Left renal cortex interstitium (tissue), 4 donors: ENCODE measurements at regions not wholly inside any gene's neighbourhood (a gene's known extent, or its start where the extent isn't known, plus 50 kb on each side); places are given as distances from the start of the nearest gene placed in this dataset.

Experiments
- DNase-seq, 4 donors: peaks; one replicate each; pipeline ENCODE4 v3.0.0-alpha.2; 2013; ENCODE audit warnings: low read depth in 4 of 4, low spot score in 2 of 4, missing footprints in 1 of 4

GRCh38 chr15:70357453-70357852, 259.7 kb upstream of the TLE3 start:
- no peak for DNase-seq

GRCh38 chr15:70356919-70357318, 259.2 kb upstream of the TLE3 start:
- DNase-seq, result no peak

- no peak for DNase-seq
Observed at GRCh38 chr15:70356062-70356860, 258.5 kb upstream of the TLE3 start.

GRCh38 chr15:70355275-70355795, 257.6 kb upstream of the TLE3 start:
- DNase-seq, result no peak

- no peak for DNase-seq
Observed at GRCh38 chr15:70354346-70354905, 256.7 kb upstream of the TLE3 start.

GRCh38 chr15:70353606-70354345, 256.1 kb upstream of the TLE3 start:
- no peak for DNase-seq

- DNase-seq, result no peak
Observed at GRCh38 chr15:70351941-70352774, 254.4 kb upstream of the TLE3 start.

GRCh38 chr15:70351391-70351790, 253.7 kb upstream of the TLE3 start:
- DNase-seq, result no peak

- DNase-seq, result no peak
Observed at GRCh38 chr15:70348581-70349344, 251.0 kb upstream of the TLE3 start.

GRCh38 chr15:70348226-70348543, 250.5 kb upstream of the TLE3 start:
- DNase-seq, result no peak

GRCh38 chr15:70347321-70348225, 249.9 kb upstream of the TLE3 start:
- no peak for DNase-seq

- DNase-seq, result no peak
Observed at GRCh38 chr15:70345251-70346019, 247.7 kb upstream of the TLE3 start.

- no peak for DNase-seq
Observed at GRCh38 chr15:70344666-70345065, 246.9 kb upstream of the TLE3 start.

- DNase-seq, result no peak
Observed at GRCh38 chr15:70343961-70344621, 246.4 kb upstream of the TLE3 start.

GRCh38 chr15:70342554-70343548, 245.1 kb upstream of the TLE3 start:
- DNase-seq, result no peak

GRCh38 chr15:70342141-70342540, 244.4 kb upstream of the TLE3 start:
- no peak for DNase-seq

GRCh38 chr15:70341566-70341965, 243.8 kb upstream of the TLE3 start:
- DNase-seq, result no peak
